ENCODE measurements at regions not wholly inside any gene's neighbourhood (a gene's known extent, or its start where the extent isn't known, plus 50 kb on each side); places are given as distances from the start of the nearest gene placed in this dataset.

GRCh38 chr3:146827836-146828235, 222.7 kb upstream of the PLSCR5 start:
- TF ChIP-seq, protein P1, sequence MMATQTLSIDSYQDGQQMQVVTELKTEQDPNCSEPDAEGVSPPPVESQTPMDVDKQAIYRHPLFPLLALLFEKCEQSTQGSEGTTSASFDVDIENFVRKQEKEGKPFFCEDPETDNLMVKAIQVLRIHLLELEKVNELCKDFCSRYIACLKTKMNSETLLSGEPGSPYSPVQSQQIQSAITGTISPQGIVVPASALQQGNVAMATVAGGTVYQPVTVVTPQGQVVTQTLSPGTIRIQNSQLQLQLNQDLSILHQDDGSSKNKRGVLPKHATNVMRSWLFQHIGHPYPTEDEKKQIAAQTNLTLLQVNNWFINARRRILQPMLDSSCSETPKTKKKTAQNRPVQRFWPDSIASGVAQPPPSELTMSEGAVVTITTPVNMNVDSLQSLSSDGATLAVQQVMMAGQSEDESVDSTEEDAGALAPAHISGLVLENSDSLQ (IDR thresholded peaks at IDR 0.05), result no peak
- TF ChIP-seq FOXM1 (IDR thresholded peaks at IDR 0.05; ENCODE audit: borderline replicate concordance) (no peak), L3MBTL2 (conservative IDR thresholded peaks at IDR 0.05) (no peak), FOXA1 (IDR thresholded peaks at IDR 0.05) (no peak), ZNF384 (IDR thresholded peaks at IDR 0.05) (no peak), ARNT (IDR thresholded peaks at IDR 0.05) (no peak), FOXK2 (IDR thresholded peaks at IDR 0.05) (no peak), CTBP1 (IDR thresholded peaks at IDR 0.05; ENCODE audit: borderline replicate concordance) (no peak), SUZ12 (IDR thresholded peaks at IDR 0.05) (no peak)
- DNase-seq (ENCODE audit: extremely low spot score), result no peak
- CTCF ChIA-PET, result no interaction called here
- POLR2A ChIA-PET, result no interaction called here

DNA sequence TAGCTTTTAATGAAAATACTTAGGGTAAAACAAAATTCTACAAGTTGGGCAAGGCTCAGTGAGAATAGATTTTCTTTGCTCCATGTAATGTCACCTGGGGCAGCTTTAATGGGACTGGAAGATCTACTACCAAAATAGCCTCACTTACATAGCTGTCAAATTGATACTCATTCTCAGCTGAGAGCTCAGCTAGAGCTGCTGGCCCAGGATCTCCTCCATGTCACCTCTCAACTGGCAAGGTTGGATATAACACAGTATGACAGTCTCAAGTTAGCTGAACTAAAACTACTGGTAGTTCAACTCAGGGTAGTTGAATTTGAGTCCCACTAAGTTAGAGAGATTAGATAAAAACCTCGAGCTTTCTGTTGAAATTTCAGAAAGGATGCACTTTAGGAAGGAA, 218.5 kb upstream of the PLSCR5 start:
- no peak for TF ChIP-seq ARNT (IDR thresholded peaks at IDR 0.05)
- no peak for TF ChIP-seq LEF1 (IDR thresholded peaks at IDR 0.05; ENCODE audit: borderline replicate concordance)
- DNase-seq (ENCODE audit: extremely low spot score), result no peak
- POLR2A ChIA-PET, result no interaction called here
- CTCF ChIA-PET, result no interaction called here

DNA sequence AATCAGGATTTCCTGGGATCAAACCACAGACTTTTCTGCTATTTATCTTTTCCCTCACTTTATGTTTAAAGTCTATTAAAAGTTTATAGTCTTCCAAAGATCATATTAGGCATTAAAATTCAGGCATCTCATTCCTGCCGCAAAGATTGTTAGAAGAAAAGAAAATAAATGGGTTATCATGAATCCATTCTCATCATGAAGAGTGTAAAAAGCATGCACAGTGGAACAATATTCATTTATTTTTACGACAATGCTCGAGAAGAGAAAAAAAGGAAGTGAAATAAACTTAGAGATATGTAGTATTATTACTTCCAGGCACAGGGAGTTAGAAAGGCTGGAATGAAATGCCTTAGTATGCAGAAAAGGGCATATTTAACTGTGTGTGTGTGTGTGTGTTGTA, 213.7 kb upstream of the PLSCR5 start:
- ChIA-PET POLR2A (no interaction called here), CTCF (no interaction called here)
- TF ChIP-seq SP1 (IDR thresholded peaks at IDR 0.05) (no peak), LEF1 (IDR thresholded peaks at IDR 0.05; ENCODE audit: borderline replicate concordance) (no peak), L3MBTL2 (conservative IDR thresholded peaks at IDR 0.05) (no peak), FOXK2 (IDR thresholded peaks at IDR 0.05) (no peak), SUZ12 (IDR thresholded peaks at IDR 0.05) (no peak), BHLHE40 (IDR thresholded peaks at IDR 0.05; ENCODE audit: borderline replicate concordance) (no peak), NFRKB (IDR thresholded peaks at IDR 0.05) (no peak), FOXM1 (IDR thresholded peaks at IDR 0.05; ENCODE audit: borderline replicate concordance) (no peak), FOXA1 (IDR thresholded peaks at IDR 0.05) (no peak), HDGF (IDR thresholded peaks at IDR 0.05; ENCODE audit: borderline replicate concordance) (no peak), CTBP1 (IDR thresholded peaks at IDR 0.05; ENCODE audit: borderline replicate concordance) (no peak), ELF4 (IDR thresholded peaks at IDR 0.05) (no peak), ARNT (IDR thresholded peaks at IDR 0.05) (no peak), TARDBP (IDR thresholded peaks at IDR 0.05) (no peak), ZNF384 (IDR thresholded peaks at IDR 0.05) (no peak)
- TF ChIP-seq, protein P1 (IDR thresholded peaks at IDR 0.05), result no peak

DNA sequence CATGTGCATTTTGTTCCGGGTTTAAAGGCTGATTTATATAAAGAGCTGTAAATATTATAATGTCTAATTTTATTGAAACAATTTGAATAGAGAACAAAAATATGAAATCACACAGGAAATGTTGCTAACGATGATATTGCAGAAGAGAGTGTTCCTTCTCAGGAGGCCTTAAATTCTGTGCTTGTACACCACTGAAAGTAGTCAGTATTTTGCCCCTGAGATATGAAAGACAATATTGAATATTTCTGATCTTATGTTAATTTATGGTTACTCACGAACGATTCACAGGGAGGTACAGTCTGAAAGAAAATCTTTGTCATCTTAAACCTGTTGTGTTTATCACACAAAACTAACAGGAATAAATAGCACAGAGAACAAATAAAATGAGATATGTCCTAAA, 213.2 kb upstream of the PLSCR5 start:
- no peak for DNase-seq (ENCODE audit: extremely low spot score)
- ChIA-PET POLR2A (no interaction called here), CTCF (no interaction called here)
- TF ChIP-seq FOXA1 (IDR thresholded peaks at IDR 0.05) (no peak), NFRKB (IDR thresholded peaks at IDR 0.05) (no peak), HDGF (IDR thresholded peaks at IDR 0.05; ENCODE audit: borderline replicate concordance) (no peak), SUZ12 (IDR thresholded peaks at IDR 0.05) (no peak), ARNT (IDR thresholded peaks at IDR 0.05) (no peak), FOXM1 (IDR thresholded peaks at IDR 0.05; ENCODE audit: borderline replicate concordance) (no peak), ZNF384 (IDR thresholded peaks at IDR 0.05) (no peak), CTBP1 (IDR thresholded peaks at IDR 0.05; ENCODE audit: borderline replicate concordance) (no peak), BHLHE40 (IDR thresholded peaks at IDR 0.05; ENCODE audit: borderline replicate concordance) (no peak), TARDBP (IDR thresholded peaks at IDR 0.05) (no peak), LEF1 (IDR thresholded peaks at IDR 0.05; ENCODE audit: borderline replicate concordance) (no peak), FOXK2 (IDR thresholded peaks at IDR 0.05) (no peak), L3MBTL2 (conservative IDR thresholded peaks at IDR 0.05) (no peak), ELF4 (IDR thresholded peaks at IDR 0.05) (no peak), SP1 (IDR thresholded peaks at IDR 0.05) (no peak)
- TF ChIP-seq, protein P1 (IDR thresholded peaks at IDR 0.05), result no peak

More for the DNA sequence above, 213.7 kb upstream of the PLSCR5 start:
- DNase-seq (ENCODE audit: extremely low spot score), result no peak

DNA sequence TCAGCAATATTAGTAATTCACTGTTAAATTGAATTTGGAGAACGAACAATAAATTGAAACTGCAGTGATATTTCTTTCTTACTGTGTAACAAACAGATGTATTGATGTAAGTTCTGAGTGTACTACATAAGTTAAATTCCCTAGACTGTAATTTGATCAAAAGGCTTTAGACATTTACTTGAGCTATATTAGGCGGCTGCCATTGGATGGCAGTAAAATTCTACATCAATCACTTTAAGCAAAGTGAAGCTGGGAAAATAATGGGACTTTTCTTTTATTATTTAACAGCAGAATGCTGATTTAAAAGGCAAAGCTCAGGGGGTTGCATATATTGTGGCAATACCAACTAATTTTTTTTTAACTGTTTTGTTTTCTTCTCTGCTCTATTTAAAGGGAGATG, 212.6 kb upstream of the PLSCR5 start:
- CTCF ChIA-PET, result no interaction called here
- no peak for TF ChIP-seq FOXK2 (IDR thresholded peaks at IDR 0.05)
- TF ChIP-seq, protein P1 (IDR thresholded peaks at IDR 0.05), result peak; percentile 17; the same call in 1 of the 2 replicates
- TF ChIP-seq CTBP1 (IDR thresholded peaks at IDR 0.05; ENCODE audit: borderline replicate concordance), result no peak
- DNase-seq (ENCODE audit: extremely low spot score), result no peak
- POLR2A ChIA-PET, result no interaction called here

DNA sequence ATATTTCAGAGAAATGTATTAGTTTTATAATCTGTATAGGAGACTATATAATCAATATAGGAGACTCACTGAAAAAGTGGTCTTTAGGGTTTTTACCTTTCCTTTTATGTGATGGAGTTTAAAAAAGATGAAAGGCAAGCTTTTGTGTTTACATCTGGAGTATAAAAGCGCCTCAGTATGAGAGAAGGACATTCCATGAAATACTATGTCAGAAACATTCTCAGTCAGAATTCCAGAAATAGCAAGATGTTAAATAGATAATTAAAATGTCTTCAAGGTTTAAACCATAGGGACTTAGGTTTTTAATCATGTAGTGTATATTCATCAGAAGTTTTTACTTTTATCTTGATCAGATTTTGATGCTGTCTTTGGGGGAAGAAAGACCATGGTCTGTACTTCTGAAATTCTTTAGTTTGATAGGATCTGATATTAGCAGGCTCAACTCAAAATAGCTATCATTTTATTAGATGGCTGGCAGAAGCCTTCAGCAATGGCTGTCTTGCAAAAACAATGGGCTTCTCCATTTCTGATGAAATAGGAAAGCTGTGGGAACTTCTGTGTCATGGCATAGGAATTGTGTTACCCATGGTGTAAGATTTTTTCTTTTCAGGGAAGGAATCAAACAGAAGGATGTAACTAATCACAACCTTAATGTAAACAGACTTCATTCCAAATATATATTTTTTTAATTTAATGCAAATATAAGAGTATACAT, 209.6 kb upstream of the PLSCR5 start:
- POLR2A ChIA-PET, result no interaction called here
- CTCF ChIA-PET, result interaction anchor here (0.6 kb wide), 1 partner anchor 715 kb away, joined by 4 read pairs; no protein-coding TSS in a partner anchor
- DNase-seq (ENCODE audit: extremely low spot score), result no peak
- no peak for TF ChIP-seq ARNT (IDR thresholded peaks at IDR 0.05)

Measured in HEK293T (cell line).